Nephron progenitor cell (in vitro differentiated cells): ENCODE measurements at regions not wholly inside any gene's neighbourhood (a gene's known extent, or its start where the extent isn't known, plus 50 kb on each side); places are given as distances from the start of the nearest gene placed in this dataset.
"Not testable (repeated sequence)": the region's sequence is repeated elsewhere in the genome, so short reads cannot be mapped to it uniquely, and the experiment has no call there.

Experiments used
- DNase-seq: peaks from one replicate; pipeline ENCODE4 v3.0.0; 2021
- H3K27ac Mint-ChIP-seq: 2 replicates; pipeline ENCODE4 v1.8.0; 2021; ENCODE audit warnings: mild to moderate bottlenecking, moderate library complexity, mixed read lengths
- H3K27me3 Mint-ChIP-seq: 2 replicates; pipeline ENCODE4 v1.8.0; 2021; ENCODE audit warnings: mild to moderate bottlenecking, low read depth, mixed read lengths; ENCODE audit not compliant: poor library complexity
- H3K36me3 Mint-ChIP-seq: 2 replicates; pipeline ENCODE4 v1.8.0; 2021; ENCODE audit warnings: low read depth, mixed read lengths
- H3K4me1 Mint-ChIP-seq: 2 replicates; pipeline ENCODE4 v1.8.0; 2021; ENCODE audit warnings: mixed read lengths
- H3K4me3 Mint-ChIP-seq: 2 replicates; pipeline ENCODE4 v1.8.0; 2021; ENCODE audit warnings: mild to moderate bottlenecking, moderate library complexity, mixed read lengths
- H3K9me3 Mint-ChIP-seq: 2 replicates; pipeline ENCODE4 v1.8.0; 2021; ENCODE audit warnings: mild to moderate bottlenecking, moderate library complexity, mixed read lengths
- CTCF ChIP-seq: fragments of 200-600 bp; sonication (generic); IDR thresholded peaks from 2 replicates; pipeline ENCODE4 v1.5.0; 2021; ENCODE audit warnings: antibody characterized with exemption

DNA sequence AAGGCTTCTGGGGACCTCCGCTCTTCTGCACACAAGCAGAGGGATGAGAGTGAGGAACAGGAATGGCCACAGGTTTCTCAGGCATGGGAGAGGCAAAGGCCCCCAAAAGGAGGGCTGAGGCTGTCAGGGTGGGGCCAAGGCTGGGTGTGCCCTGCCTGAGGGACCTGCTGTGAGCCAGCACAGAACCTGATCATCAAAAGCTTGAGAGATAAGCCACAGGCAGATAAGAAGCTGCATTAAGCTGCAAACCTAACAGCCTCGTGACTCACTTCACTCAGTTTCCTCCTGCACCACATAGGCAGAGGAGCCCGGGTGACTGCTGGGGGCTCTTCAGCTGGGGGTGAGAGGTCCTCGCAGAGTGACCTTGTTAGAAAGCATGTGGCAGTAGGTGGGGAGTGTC is 64.5 kb upstream of the LAPTM4A start:
- peaks cover 12% of the 10 kb centered on the region for H3K4me1 Mint-ChIP-seq
- H3K9me3 Mint-ChIP-seq = no peaks in the 10 kb centered on the region
- no peak for TF ChIP-seq CTCF
- H3K27me3 Mint-ChIP-seq = peaks cover 11% of the 10 kb centered on the region
- no peak for DNase-seq
- H3K27ac Mint-ChIP-seq = no peak overlapping the region
- no peak overlapping the region for H3K4me3 Mint-ChIP-seq
- H3K36me3 Mint-ChIP-seq = no peaks in the 10 kb centered on the region

- no peak for DNase-seq
- H3K36me3 Mint-ChIP-seq = no peaks in the 10 kb centered on the region
- H3K27me3 Mint-ChIP-seq = peaks cover 8% of the 10 kb centered on the region
- peaks cover 17% of the 10 kb centered on the region for H3K4me1 Mint-ChIP-seq
- no peak overlapping the region for H3K27ac Mint-ChIP-seq
- no peak for TF ChIP-seq CTCF
- H3K9me3 Mint-ChIP-seq = peaks cover 2% of the 10 kb centered on the region
- no peak overlapping the region for H3K4me3 Mint-ChIP-seq
These were observed 63.9 kb upstream of the LAPTM4A start for GRCh38 chr2:20115374-20115773.

DNA sequence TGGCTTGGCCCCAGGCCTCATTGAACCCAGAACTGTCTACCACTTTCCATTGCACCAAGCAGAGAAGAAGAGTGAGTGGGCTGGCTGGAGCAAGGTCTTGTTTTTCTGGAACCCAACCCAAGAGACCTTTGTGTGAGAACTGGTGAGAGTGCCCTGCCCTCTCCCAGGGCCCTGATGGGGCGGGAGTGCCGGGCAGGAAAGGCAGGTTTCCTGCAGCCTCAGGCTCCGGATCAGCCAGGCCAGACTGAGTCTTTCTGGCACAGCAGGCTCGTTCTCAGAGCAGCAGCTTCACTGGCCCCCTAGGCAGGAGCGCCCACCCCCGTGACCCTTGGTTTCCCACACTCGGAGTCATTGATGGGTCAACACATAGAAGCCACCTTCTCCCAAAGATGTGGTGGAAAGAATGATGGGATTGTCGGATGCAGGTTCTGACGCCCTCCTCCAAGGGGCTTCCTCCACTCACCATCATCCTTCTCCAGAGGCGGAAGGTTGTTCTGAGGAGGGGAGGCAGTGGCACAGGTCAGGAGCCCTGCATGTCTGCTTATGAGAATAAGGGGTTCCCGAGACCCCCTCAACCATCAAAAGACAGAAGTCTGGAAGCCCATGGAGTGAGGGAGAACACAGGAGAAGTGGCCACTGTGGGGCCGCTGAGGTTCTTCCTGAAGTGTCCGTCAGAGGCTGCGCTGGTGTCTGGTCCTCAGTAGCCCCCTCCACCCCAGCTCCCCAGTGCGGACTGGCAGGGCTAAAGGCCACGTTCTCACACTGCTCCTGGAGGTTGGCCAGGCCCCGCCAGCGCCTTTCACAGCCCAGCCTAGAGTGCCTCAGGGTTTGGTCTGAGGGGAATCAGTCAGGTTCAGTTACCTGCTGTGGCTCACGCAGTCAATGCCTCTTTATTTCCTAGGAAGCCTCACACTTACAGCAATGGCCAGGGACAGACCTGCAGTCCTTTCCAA is 62.8 kb upstream of the LAPTM4A start:
- Mint-ChIP-seq H3K27ac (no peak overlapping the region), H3K4me1 (peaks cover 20% of the 10 kb centered on the region), H3K9me3 (peaks cover 6% of the 10 kb centered on the region), H3K36me3 (no peaks in the 10 kb centered on the region), H3K27me3 (peaks cover 8% of the 10 kb centered on the region), H3K4me3 (no peak overlapping the region)
- no peak for TF ChIP-seq CTCF
- no peak for DNase-seq

- Mint-ChIP-seq H3K27ac (no peak overlapping the region), H3K9me3 (peaks cover 6% of the 10 kb centered on the region), H3K27me3 (peaks cover 8% of the 10 kb centered on the region), H3K4me3 (no peak overlapping the region), H3K36me3 (no peaks in the 10 kb centered on the region), H3K4me1 (peaks cover 20% of the 10 kb centered on the region)
- no peak for DNase-seq
- no peak for TF ChIP-seq CTCF
These were observed 61.8 kb upstream of the LAPTM4A start for GRCh38 chr2:20113004-20113796.

- Mint-ChIP-seq H3K27me3 (peaks cover 10% of the 10 kb centered on the region), H3K4me1 (peaks cover 27% of the 10 kb centered on the region)
- not testable (repeated sequence) for H3K36me3 Mint-ChIP-seq, H3K27ac Mint-ChIP-seq, H3K4me3 Mint-ChIP-seq, H3K9me3 Mint-ChIP-seq, DNase-seq
These were observed 60.9 kb upstream of the LAPTM4A start for GRCh38 chr2:20112361-20112760.
